Stimulated activated CD4-positive, alpha-beta T cell treated with anti-CD3 and anti-CD28 coated beads, Interleukin-2, amount 100 ng/mL, for 4 hours (primary cell): ENCODE measurements at regions not wholly inside any gene's neighbourhood (a gene's known extent, or its start where the extent isn't known, plus 50 kb on each side); places are given as distances from the start of the nearest gene placed in this dataset.

Experiments used
- DNase-seq: peaks from one replicate; pipeline ENCODE4 v3.0.0-alpha.2; 2020; ENCODE audit warnings: low read depth

DNA sequence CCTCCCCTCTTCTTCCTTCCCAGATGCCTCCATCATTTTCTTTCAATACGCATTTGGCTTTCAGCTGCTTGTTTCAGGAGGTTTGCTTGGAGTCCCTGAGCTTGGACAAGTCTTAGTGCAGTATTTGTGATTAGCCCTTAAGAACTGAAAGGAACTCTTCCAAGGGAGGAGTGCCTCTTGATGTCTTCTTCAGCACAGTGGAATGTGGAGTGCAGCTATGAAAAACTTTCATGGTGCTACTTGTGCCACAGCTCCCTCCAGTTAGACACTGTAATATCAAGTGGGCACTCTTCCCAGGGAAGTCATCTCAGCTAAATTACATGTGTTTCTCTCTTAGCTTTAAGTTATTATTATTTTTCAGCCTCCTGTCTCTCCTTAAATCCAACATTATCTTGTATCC, 173.1 kb downstream of the NECTIN3 start:
- no peak for DNase-seq

- no peak for DNase-seq
These were observed 175.5 kb downstream of the NECTIN3 start for GRCh38 chr3:111246967-111247760.

DNA sequence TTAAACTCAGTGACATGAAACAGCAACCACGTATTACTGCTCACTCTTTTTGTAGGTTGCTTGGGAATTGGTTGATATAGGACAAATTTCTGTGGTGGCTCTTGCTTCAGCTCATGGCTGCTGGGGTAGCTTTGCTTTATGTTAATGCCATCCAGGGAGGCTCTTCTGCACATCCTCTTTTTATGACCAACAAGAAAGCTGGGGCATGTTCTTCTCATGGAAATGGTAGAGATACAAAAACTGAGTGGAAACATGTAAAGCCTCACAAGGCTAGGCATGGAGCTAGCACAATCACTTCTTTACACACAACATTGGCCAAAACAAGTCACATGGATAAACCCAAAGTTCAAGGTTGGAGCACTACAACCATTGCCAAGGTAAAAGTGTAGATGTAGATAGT, 176.8 kb downstream of the NECTIN3 start:
- DNase-seq = no peak

GRCh38 chr3:111249421-111249820, 177.8 kb downstream of the NECTIN3 start:
- DNase-seq = no peak

DNA sequence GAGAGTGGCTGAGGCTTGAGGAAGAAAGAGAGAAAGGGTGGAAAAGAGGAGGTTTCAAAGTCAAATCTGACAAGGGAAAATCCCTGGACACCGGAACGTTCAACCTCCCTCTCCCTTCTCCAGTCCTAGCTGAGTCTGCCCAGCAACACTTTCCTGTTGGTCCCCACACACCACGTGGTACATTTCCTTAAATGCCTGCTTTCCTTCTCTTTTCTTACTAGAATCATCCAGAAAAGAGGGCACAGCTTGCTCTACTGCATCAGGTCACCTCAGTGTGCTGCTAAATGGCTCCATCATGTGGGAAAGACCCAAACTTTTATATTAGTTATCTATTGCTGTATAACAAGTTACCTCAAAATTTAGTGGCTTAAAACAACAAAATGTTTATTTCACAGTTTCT, 181.2 kb downstream of the NECTIN3 start:
- DNase-seq = no peak

GRCh38 chr3:111253733-111254132, 182.1 kb downstream of the NECTIN3 start:
- DNase-seq = no peak

- DNase-seq = no peak
These were observed 189.3 kb downstream of the NECTIN3 start for GRCh38 chr3:111260878-111261277.

DNA sequence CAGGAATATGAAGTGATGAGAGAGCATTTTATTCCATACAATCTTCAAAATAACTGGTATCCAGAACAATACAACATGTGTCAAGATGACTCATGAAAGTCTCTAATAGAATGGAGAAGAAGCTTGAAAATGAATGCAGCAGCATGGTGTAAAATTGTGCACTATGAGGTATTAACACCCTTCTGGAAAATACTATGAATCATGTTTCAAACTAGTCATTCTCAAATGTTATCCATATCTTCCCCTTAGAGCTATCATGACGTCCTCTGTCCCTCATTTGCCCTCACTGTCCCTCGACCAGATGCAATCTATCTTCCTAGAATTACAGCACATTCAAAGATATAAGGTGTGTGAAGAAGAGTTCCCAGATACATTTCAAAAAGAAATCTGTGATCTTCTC, 198.2 kb downstream of the NECTIN3 start:
- no peak for DNase-seq

DNA sequence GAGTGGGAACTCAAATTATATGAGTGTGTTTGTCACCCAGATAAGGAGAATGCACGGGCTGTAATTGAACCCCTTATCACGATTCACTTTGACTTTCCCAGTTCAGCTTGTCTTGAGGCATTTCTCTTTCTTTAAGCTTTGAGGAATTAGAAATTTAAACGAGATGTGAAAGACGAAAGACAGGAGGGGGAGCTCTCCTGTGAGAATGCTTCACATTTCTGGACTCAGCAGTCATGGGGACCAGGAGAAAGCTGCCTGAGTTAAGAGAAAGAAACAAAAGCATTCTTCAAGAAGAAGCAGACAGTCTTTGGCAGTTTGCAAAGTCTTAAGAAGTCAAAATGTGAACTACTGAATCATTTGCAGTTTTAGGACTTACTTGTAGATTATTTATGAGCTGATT, 205.6 kb downstream of the NECTIN3 start:
- DNase-seq = no peak

- no peak for DNase-seq
These were observed 207.3 kb downstream of the NECTIN3 start for GRCh38 chr3:111278959-111279358.

GRCh38 chr3:111282024-111282423, 210.4 kb downstream of the NECTIN3 start:
- no peak for DNase-seq

DNA sequence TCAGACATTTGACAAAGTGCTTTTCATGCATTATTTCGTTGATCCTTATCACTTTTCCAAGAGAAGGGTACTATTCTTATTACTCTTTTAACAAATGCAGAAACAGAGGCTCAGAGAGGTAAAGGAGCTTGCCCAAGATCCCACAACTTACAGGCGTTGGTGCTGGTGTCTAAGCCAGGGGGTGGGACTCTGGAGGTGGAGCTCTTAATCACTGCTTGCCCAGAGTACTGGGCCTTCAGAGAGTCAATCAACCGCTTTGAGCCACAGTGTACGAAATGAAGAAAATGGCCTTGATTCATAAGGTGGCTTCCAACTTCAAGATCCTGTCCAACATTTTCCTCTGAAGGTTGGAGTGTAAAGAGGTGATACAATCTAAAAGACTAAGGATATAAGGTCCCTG, 211.5 kb downstream of the NECTIN3 start:
- no peak for DNase-seq

GRCh38 chr3:111284503-111285183, 213.0 kb downstream of the NECTIN3 start:
- no peak for DNase-seq

GRCh38 chr3:111285184-111285538, 213.5 kb downstream of the NECTIN3 start:
- DNase-seq = no peak

DNA sequence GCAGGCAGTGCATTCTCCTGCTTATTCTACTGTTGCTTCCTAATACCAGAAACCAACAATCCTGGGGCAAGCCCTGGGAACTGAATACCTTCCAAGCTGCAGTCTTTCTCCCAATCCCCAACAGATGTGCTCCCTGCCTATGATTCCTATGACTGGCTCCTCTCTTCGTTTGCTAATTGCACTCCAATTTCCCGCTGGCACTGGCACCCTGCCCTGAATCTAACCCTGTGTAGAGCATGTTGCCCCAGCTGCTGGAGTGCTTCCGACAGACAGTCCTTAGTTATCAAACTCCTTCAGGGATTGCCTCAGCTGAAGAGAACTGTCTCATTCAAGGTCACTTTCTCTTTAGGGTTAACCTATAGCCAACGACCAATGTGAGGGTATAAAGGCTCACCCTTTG, 214.1 kb downstream of the NECTIN3 start:
- DNase-seq = no peak

DNA sequence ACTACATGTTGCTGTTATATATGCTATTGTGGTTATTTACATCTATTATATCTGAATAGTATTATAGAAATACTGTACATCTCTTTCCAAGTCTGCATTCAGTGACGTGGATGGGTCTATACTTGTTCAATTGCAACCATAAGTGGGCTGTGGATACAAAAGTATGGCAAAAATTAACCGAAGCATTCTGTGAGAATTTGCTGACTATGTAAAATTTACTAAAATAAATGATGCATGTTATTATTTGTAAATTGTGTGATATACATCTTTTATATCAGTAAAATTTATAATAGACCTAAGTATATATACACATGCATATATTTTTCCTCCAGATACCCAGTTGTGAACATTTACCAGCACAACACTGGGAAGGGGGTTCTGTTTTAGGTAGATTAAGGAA, 215.1 kb downstream of the NECTIN3 start:
- no peak for DNase-seq

DNA sequence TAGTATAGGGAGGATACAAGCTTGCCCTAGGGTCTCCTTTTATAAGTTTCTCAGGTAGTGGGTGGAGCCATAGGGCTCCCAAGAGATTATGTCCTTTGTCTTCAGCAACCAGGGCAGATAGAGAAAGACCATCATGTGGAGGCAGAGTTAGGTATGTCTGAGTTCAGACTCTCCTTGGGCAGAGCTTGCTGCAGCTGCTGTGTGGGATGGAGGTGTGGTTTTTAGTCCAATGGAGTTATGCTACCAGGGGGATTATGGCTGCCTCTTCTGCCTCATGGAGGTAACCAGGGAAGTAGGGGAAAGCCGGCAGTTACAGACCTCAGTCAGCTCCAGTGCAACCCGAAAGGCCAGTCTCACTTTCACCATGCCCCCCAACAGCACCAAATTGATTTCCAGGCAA, 220.5 kb downstream of the NECTIN3 start:
- no peak for DNase-seq

GRCh38 chr3:111299192-111299615, 227.6 kb downstream of the NECTIN3 start:
- DNase-seq = no peak

GRCh38 chr3:111301238-111301798, 229.7 kb downstream of the NECTIN3 start:
- DNase-seq = no peak

DNA sequence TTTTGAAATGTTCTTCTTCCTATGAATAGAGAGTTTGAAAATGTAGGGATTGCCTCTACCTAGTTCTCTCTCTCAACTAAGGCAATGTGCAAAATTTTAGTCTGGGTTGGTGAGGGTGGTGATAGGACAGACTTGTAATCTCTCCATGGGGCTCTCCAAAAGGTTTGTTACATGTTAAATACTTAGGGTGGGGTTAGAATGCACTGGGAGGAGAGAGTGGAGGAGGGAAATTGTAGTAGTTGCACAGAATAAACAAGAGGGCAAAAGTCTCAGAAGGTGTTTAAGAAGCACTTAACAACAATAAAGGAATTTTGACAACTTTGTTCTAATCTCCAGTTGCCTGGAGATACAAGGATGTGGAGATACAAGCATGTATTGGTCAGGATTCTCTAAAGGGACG, 230.4 kb downstream of the NECTIN3 start:
- DNase-seq = no peak

DNA sequence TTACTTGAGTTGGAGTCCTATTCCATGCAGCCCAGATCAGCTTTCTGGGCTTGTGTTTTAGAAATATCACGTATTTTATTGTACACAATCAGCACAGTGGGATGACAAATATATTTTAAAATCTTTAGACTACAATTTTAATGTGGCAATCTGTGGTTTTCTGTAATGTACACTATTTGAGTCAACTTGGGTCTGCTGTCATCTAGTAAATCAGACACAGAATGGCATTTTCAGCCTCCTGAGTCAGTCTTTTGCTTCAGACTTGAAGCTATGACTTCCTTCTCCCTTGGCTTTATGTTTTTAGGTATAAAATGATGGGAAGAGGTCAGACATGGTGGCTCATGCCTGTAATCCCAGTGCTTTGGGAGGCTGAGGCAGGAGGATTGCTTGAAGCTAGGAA, 232.1 kb downstream of the NECTIN3 start:
- DNase-seq = no peak

DNA sequence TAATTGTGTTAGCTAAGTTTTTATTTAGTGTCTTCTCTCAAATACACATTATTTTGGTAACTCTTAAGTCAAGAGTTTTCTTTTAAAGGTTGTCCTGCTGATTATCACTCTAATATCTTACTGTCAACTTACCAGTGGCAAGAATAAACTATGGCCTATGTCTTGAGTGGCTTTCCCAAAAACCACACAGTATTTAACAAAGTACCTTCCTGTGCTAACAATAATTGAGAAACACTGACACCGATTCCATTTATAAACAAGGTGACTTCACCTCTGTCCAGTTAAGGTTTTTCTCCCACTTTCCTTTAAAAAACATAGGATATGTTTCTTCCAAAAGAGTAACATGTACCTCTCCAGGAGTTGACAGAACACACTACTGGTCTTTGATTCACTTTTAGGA, 234.3 kb upstream of the CD96 start:
- DNase-seq = no peak

- no peak for DNase-seq
These were observed 230.9 kb upstream of the CD96 start for GRCh38 chr3:111311126-111311525.
